Breast epithelium (tissue), 4 donors: ENCODE measurements at regions not wholly inside any gene's neighbourhood (a gene's known extent, or its start where the extent isn't known, plus 50 kb on each side); places are given as distances from the start of the nearest gene placed in this dataset.

Experiments
- DNase-seq, 2 donors: peaks; one replicate each; pipeline ENCODE4 v3.0.0-alpha.2; 2019; ENCODE audit warnings: low spot score in 2 of 2
- H3K27ac ChIP-seq, 2 donors: fragments of 200-600 bp; sonication (generic) in 1 of 2; one replicate each; pipeline ENCODE4 v1.5.1; 2016 to 2019; ENCODE audit warnings: mild to moderate bottlenecking in 1 of 2
- H3K27me3 ChIP-seq, 2 donors: fragments of 200-600 bp; sonication (generic) in 1 of 2; one replicate each; pipeline versions ENCODE4 v1.5.1 to v1.6.0; 2017 to 2019; ENCODE audit warnings: control low read depth in 1 of 2, mild to moderate bottlenecking in 1 of 2
- H3K36me3 ChIP-seq: fragments of 200-600 bp; one replicate; pipeline ENCODE4 v1.5.1; 2019
- H3K4me1 ChIP-seq, 2 donors: fragments of 200-600 bp; sonication (generic); one replicate each; pipeline ENCODE4 v1.5.1; 2016 to 2019; ENCODE audit warnings: control low read depth in 1 of 2
- H3K4me3 ChIP-seq, 3 donors: fragments of 200-600 bp; sonication (generic); 1 replicate in 2 of 3; 2 replicates in 1 of 3; pipeline ENCODE4 v1.5.1; 2016 to 2019; ENCODE audit warnings: mild to moderate bottlenecking in 3 of 3, moderate library complexity in 2 of 3
- H3K9me3 ChIP-seq, 2 donors: fragments of 200-600 bp; sonication (generic) in 1 of 2; one replicate each; pipeline ENCODE4 v1.5.1; 2016 to 2019; ENCODE audit warnings: control low read depth in 1 of 2
- CTCF ChIP-seq, 3 donors: fragments of 450-650 bp; IDR thresholded peaks; one replicate each; pipeline ENCODE4 v1.5.1; 2016 to 2017; ENCODE audit warnings: antibody characterized with exemption in 3 of 3, mild to moderate bottlenecking in 3 of 3, moderate library complexity in 3 of 3
- POLR2A ChIP-seq: fragments of 450-650 bp; IDR thresholded peaks from one replicate; pipeline ENCODE4 v1.6.1; 2016; ENCODE audit warnings: antibody characterized with exemption, mild to moderate bottlenecking, moderate library complexity
- POLR2AphosphoS5 ChIP-seq, 3 donors: sonication (generic); formaldehyde crosslinking; IDR thresholded peaks; one replicate each; pipeline ENCODE4 v1.6.1; 2017; ENCODE audit warnings: antibody characterized with exemption in 3 of 3
- intact Hi-C: fragments of 100-400 bp; cut with DNase I; formaldehyde crosslinking; loops from one replicate; pipeline ENCODE4 v1.15.1; 2023; ENCODE audit warnings: low total_unique reads

GRCh38 chr15:50815958-50816590 lies 50.6 kb upstream of the SPPL2A start:
- Histone ChIP-seq H3K27me3 (no peaks in the 10 kb centered on the region), H3K27ac (no peak overlapping the region), H3K36me3 (no peaks in the 10 kb centered on the region), H3K4me3 (no peak overlapping the region), H3K9me3 (no peaks in the 10 kb centered on the region), H3K4me1 (no peaks in the 10 kb centered on the region)
- intact Hi-C loops: no loop called here
- no peak for DNase-seq
- TF ChIP-seq POLR2A (no peak), POLR2AphosphoS5 (IDR thresholded peaks at IDR 0.05) (no peak), CTCF (IDR thresholded peaks at IDR 0.05) (no peak)
